ENCODE measurements at regions not wholly inside any gene's neighbourhood (a gene's known extent, or its start where the extent isn't known, plus 50 kb on each side); places are given as distances from the start of the nearest gene placed in this dataset.

- DNase-seq (ENCODE audit: low read depth): no peak
Observed at GRCh38 chr14:65185829-65186228, 83.5 kb upstream of the MAX start.

GRCh38 chr14:65186951-65187350 lies 84.6 kb upstream of the MAX start:
- no peak for DNase-seq (ENCODE audit: low read depth)

DNA sequence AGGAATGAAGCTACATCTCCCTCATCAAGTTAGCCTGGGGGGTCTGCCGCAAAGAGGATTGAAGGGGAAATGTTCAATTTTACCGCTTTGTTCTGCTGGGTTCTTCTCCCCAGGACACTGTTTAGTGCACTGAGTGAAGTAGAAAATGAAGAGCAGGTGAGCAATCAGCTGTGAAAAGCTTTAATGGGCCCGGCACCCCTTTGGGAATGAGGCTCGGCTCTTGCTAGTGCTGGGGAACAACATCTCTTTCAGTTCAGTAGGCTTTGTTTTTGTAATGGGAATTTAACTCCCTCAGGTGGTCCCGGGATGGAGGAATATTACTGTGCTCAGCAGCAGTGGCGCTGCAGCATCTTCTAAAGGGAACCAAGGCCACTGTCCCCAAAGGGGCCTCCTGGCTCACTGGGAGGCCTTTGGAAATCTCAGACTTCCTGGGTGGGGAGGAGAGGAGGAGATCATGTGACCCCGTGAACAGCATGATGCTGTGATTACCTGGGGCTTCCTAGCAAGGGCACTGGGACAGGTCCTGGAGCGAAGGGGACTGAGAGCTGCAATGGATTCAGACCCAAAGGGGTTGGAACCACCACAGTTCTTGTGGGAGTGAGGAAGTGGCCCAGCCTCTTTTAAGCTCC lies 85.2 kb upstream of the MAX start:
- DNase-seq (ENCODE audit: low read depth): no peak

GRCh38 chr14:65190312-65190711 lies 88.0 kb upstream of the MAX start:
- DNase-seq (ENCODE audit: low read depth): no peak

GRCh38 chr14:65191716-65192115 lies 89.4 kb upstream of the MAX start:
- no peak for DNase-seq (ENCODE audit: low read depth)

DNA sequence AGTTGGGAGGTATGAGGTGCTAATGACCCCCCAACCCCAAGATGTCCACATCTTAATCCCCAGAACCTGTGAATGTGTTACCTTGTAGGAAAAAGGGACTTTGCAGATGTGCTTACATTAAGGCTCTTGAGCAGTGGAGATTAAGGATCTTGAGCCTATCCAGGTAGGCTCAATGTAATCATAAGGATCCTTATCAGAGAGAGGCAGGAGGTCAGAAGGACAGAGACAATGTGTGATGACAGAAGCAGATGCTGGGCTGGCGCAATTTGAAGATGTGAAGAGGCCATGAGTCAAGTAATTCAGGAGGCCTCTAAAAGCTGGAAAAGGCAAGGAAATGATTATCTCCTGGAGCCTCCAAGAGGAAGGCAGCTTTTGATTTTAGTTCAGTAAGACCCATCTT lies 90.4 kb upstream of the MAX start:
- DNase-seq (ENCODE audit: low read depth): no peak

GRCh38 chr14:65193916-65194590 lies 91.7 kb upstream of the MAX start:
- DNase-seq (ENCODE audit: low read depth): no peak

- DNase-seq (ENCODE audit: low read depth): no peak
Observed at GRCh38 chr14:65195042-65195719, 92.9 kb upstream of the MAX start.

GRCh38 chr14:65198346-65198745 lies 96.0 kb upstream of the MAX start:
- no peak for DNase-seq (ENCODE audit: low read depth)

DNA sequence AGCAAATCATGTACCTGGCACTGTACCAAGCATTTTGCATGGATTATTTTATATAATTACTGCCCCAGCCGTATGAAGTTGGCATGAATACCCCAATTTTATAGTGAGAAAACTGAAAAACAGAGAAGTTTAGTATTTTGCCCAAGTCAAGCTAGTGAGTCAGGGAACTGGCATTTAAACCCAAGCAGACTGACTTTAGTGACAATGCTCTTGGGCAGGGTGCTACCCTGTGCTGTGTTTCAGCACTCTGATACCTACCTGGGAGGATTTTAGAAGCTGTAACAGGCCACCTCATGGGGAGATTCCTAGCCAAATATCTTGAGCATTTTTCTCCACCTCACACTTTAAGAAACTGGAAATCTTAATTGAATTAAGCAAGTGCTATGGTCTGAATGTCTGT lies 98.1 kb upstream of the MAX start:
- DNase-seq (ENCODE audit: low read depth): no peak

GRCh38 chr14:65203574-65203973 lies 101.3 kb upstream of the MAX start:
- no peak for DNase-seq (ENCODE audit: low read depth)

DNA sequence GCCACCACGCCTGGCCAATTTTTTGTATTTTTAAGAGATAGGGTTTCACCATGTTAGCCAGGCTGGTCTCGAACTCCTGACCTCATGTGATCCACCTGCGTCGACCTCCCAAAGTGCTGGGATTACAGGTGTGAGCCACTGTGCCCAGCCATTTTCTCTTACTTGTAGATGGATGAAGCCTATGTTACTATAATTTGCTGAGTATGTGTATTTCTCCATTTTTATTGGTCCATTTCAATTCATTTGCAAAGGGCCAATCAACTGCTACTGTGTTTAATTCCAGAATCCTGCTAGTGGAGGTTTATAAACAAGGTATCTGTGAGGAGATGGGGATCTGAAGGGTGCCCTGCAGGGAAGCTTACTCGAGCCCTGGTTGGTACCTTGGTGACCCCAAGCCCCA lies 101.7 kb upstream of the MAX start:
- DNase-seq (ENCODE audit: low read depth): no peak

- no peak for DNase-seq (ENCODE audit: low read depth)
Observed at GRCh38 chr14:65206078-65206447, 103.7 kb upstream of the MAX start.

DNA sequence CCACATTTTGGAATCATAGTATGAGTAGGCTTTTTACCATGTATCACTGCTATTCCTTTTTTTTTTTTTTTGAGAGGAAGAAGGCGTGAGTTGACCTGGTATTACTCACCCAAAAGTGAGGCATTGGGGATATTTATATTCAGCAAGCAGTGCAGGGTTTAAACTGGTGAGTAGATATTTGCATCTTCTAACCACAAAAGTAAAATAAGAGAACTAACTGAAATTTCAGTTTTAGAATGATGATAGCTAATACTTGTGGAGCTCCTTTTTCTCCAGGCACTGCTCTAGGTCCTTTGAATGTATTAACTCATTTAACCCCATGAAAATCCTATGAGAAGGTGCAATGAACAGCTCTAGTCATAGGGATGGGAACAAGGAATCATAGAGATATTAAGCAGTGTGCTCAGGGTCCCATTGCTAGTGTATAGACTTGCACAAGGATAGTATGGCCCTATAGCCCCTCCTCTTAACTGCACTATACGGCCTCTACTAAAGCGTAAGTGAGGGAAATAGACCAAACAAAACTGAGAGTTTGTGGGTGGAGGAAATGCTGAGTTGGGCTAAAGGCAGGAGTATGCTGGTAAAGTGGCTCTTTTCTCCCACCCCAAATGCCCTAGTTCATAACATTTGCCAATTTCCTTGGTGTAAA lies 104.3 kb upstream of the MAX start:
- no peak for DNase-seq (ENCODE audit: low read depth)

GRCh38 chr14:65208548-65208947 lies 106.2 kb upstream of the MAX start:
- no peak for DNase-seq (ENCODE audit: low read depth)

GRCh38 chr14:65210118-65210821 lies 108.0 kb upstream of the MAX start:
- no peak for DNase-seq (ENCODE audit: low read depth)

DNA sequence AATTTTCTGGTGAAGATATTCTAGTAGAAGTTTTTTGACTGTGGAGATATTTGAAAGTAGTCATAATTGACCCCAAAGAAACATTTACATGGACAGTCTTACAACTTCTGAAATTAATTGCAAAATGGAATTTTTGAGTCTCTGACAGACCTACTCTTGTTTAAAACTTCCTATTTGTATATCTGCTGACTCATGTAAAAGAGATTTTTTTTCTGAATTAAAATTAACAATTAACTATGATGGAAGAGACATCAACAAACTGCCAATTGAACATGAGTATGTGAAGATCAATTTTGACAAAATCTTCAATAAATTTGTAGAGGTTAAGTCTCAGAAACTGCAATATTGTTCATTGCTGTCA lies 108.5 kb upstream of the MAX start:
- no peak for DNase-seq (ENCODE audit: low read depth)

DNA sequence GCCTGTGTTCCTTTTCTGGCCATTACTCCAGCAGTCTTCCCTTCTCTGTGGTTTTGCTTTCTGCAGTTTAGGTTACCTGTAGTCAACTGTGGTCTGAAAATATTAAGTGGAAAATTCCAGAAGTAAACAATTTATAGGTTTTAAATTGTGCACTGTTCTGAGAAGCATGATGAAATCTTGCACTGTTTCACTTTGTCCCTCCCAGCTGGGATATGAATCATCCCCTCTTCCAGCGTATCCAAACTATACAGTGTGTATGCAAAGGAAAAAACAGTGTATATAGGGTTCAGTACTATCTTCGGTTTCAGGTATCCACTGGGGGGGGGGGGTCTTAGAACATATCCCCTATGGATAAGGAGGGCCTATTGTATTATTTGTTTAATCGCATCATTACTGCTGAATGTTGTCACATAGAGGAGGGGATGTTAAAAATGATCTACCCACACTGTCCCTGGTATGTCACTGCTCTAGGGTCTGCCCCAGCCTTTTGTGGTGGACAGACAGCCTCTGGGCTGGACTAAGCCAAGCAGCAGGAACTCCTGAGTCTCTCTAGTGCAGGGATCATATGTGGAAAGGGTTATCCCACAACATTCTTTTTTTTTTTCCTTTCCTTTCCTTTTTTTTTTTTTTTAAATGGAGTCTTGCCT lies 109.1 kb upstream of the MAX start:
- DNase-seq (ENCODE audit: low read depth): no peak

DNA sequence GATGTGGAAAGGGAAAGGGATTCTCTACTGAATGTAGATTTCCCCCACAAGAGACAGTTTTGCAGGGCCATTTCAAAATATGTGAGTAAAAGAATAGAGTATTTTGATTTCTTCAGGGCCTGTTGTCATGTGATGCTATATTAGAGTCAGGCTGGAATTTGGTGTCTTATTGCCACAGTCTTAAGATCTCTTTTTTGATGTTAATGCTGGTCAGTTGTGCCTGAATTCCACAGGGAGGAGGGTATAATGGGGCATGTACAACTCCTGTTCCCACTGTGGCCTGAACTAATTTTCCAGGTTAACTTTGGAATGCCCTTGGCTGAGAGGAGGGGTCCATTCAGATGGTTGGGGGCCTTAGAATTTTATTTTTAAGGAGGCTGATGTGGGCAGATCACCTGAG lies 111.0 kb upstream of the MAX start:
- DNase-seq (ENCODE audit: low read depth): no peak

DNA sequence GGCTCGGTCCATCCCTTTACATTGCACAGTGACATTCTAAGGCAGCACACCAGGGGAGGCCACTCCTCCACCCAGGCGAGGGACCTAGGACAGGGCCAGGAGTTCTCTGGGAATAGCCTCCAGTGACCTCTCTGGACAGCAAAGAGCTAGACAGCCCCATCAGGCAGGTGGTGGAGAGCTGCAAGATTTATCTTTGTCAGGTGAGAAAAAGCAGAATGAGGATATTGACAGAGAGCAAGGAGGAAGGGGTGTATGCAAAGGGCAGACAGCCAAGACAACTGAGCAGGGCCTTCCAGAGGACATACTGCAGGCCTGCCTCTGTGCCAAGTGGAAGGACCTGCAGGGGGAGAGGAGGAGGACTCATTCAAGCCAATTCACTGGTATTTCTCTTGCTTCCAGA lies 112.4 kb upstream of the MAX start:
- no peak for DNase-seq (ENCODE audit: low read depth)

- DNase-seq (ENCODE audit: low read depth): no peak
Observed at GRCh38 chr14:65219353-65219752, 117.0 kb upstream of the MAX start.

GRCh38 chr14:65222440-65222858 lies 120.1 kb upstream of the MAX start:
- DNase-seq (ENCODE audit: low read depth): no peak

Measured in forelimb muscle (tissue), 1 donor.